ENCODE measurements at regions not wholly inside any gene's neighbourhood (a gene's known extent, or its start where the extent isn't known, plus 50 kb on each side); places are given as distances from the start of the nearest gene placed in this dataset.

- Histone ChIP-seq H3K27ac (no peak overlapping the region), H3K27me3 (replicated peaks; ENCODE audit: insufficient read depth) (no peaks in the 10 kb centered on the region), H3K79me2 (ENCODE audit: insufficient read depth) (no peaks in the 10 kb centered on the region), H3K9ac (no peak overlapping the region), H3K4me1 (ENCODE audit: insufficient read depth) (no peaks in the 10 kb centered on the region), H3K4me2 (ENCODE audit: unreplicated experiment) (no peak overlapping the region), H3K36me3 (ENCODE audit: low read depth) (no peaks in the 10 kb centered on the region), H3K9me3 (ENCODE audit: low read depth) (no peaks in the 10 kb centered on the region), H3F3A (ENCODE audit: insufficient read depth) (no peaks in the 10 kb centered on the region), H3K4me3 (no peak overlapping the region), H2AFZ (no peak overlapping the region), H3K9me2 (ENCODE audit: insufficient read depth) (no peaks in the 10 kb centered on the region; the same call in 1 of the 2 replicates), H4K20me1 (ENCODE audit: insufficient read depth) (no peaks in the 10 kb centered on the region)
- no peak for DNase-seq
- 3 to 18% methylated on average over 1 of the region's 1 CpG for WGBS, 2 experiments (ENCODE audit: low coverage in 1 of 2, low lambda C conversion rate in 2 of 2, missing lambda C conversion rate in 2 of 2)
- TF ChIP-seq EZH2 (IDR thresholded peaks at IDR 0.05; ENCODE audit: insufficient read depth, poor library complexity, severe bottlenecking) = no peak
- no peak for TF ChIP-seq EZH2phosphoT487 (IDR thresholded peaks at IDR 0.05; ENCODE audit: insufficient read depth, low read depth)
- in situ Hi-C loops (cut with MboI) = no loop called here
Observed at GRCh38 chr13:84931264-84931663, 868.0 kb downstream of the SLITRK6 start.

- H3K79me2 ChIP-seq (ENCODE audit: insufficient read depth) = no peaks in the 10 kb centered on the region
- H3K9me2 ChIP-seq (ENCODE audit: insufficient read depth) = no peaks in the 10 kb centered on the region; the same call in 1 of the 2 replicates
- no peak overlapping the region for H3K4me3 ChIP-seq
- no peak for DNase-seq
- H3K27me3 ChIP-seq (replicated peaks; ENCODE audit: insufficient read depth) = no peaks in the 10 kb centered on the region
- H3K4me2 ChIP-seq (ENCODE audit: unreplicated experiment) = no peak overlapping the region
- no peak overlapping the region for H2AFZ ChIP-seq
- 39 to 40% methylated on average over 17 of the region's 17 CpGs for WGBS, 2 experiments (ENCODE audit: low coverage in 1 of 2, low lambda C conversion rate in 2 of 2, missing lambda C conversion rate in 2 of 2)
- H4K20me1 ChIP-seq (ENCODE audit: insufficient read depth) = no peaks in the 10 kb centered on the region
- no peaks in the 10 kb centered on the region for H3K4me1 ChIP-seq (ENCODE audit: insufficient read depth)
- H3K9me3 ChIP-seq (ENCODE audit: low read depth) = no peaks in the 10 kb centered on the region
- no peak overlapping the region for H3K9ac ChIP-seq
- no peaks in the 10 kb centered on the region for H3F3A ChIP-seq (ENCODE audit: insufficient read depth)
- no peak overlapping the region for H3K27ac ChIP-seq
- no peak for TF ChIP-seq EZH2 (IDR thresholded peaks at IDR 0.05; ENCODE audit: insufficient read depth, poor library complexity, severe bottlenecking)
- no peak for TF ChIP-seq EZH2phosphoT487 (IDR thresholded peaks at IDR 0.05; ENCODE audit: insufficient read depth, low read depth)
- no peaks in the 10 kb centered on the region for H3K36me3 ChIP-seq (ENCODE audit: low read depth)
- in situ Hi-C loops (cut with MboI) = loop anchor here (10.0 kb wide), 1 partner anchor 877 kb away; no protein-coding TSS in a partner anchor
Observed at GRCh38 chr13:84927442-84928169, 871.6 kb downstream of the SLITRK6 start.

GRCh38 chr13:84925443-84925842, 873.8 kb downstream of the SLITRK6 start:
- no peaks in the 10 kb centered on the region for H3F3A ChIP-seq (ENCODE audit: insufficient read depth)
- H3K27ac ChIP-seq = no peak overlapping the region
- WGBS, 2 experiments (ENCODE audit: low coverage in 1 of 2, low lambda C conversion rate in 2 of 2, missing lambda C conversion rate in 2 of 2) = 23 to 28% methylated on average over 4 of the region's 4 CpGs
- H3K27me3 ChIP-seq (replicated peaks; ENCODE audit: insufficient read depth) = no peaks in the 10 kb centered on the region
- H3K9me2 ChIP-seq (ENCODE audit: insufficient read depth) = no peaks in the 10 kb centered on the region
- no peak overlapping the region for H3K4me3 ChIP-seq
- in situ Hi-C loops (cut with MboI) = loop anchor here (10.0 kb wide), 1 partner anchor 879 kb away; no protein-coding TSS in a partner anchor
- TF ChIP-seq EZH2 (IDR thresholded peaks at IDR 0.05; ENCODE audit: insufficient read depth, poor library complexity, severe bottlenecking) = no peak
- no peak for TF ChIP-seq EZH2phosphoT487 (IDR thresholded peaks at IDR 0.05; ENCODE audit: insufficient read depth, low read depth)
- no peaks in the 10 kb centered on the region for H3K9me3 ChIP-seq (ENCODE audit: low read depth)
- no peak overlapping the region for H3K9ac ChIP-seq
- H3K4me1 ChIP-seq (ENCODE audit: insufficient read depth) = no peaks in the 10 kb centered on the region
- no peaks in the 10 kb centered on the region for H4K20me1 ChIP-seq (ENCODE audit: insufficient read depth)
- no peaks in the 10 kb centered on the region for H3K36me3 ChIP-seq (ENCODE audit: low read depth)
- no peak overlapping the region for H2AFZ ChIP-seq
- H3K79me2 ChIP-seq (ENCODE audit: insufficient read depth) = no peaks in the 10 kb centered on the region
- DNase-seq = no peak
- no peak overlapping the region for H3K4me2 ChIP-seq (ENCODE audit: unreplicated experiment)

- 10 to 18% methylated on average over 1 of the region's 1 CpG for WGBS, 2 experiments (ENCODE audit: low coverage in 1 of 2, low lambda C conversion rate in 2 of 2, missing lambda C conversion rate in 2 of 2)
- no peaks in the 10 kb centered on the region for H3K9me2 ChIP-seq (ENCODE audit: insufficient read depth)
- H3K4me3 ChIP-seq = no peak overlapping the region
- no peaks in the 10 kb centered on the region for H3F3A ChIP-seq (ENCODE audit: insufficient read depth)
- H3K27me3 ChIP-seq (replicated peaks; ENCODE audit: insufficient read depth) = no peaks in the 10 kb centered on the region
- no peaks in the 10 kb centered on the region for H3K79me2 ChIP-seq (ENCODE audit: insufficient read depth)
- H3K9ac ChIP-seq = no peak overlapping the region
- H3K4me1 ChIP-seq (ENCODE audit: insufficient read depth) = no peaks in the 10 kb centered on the region
- H3K9me3 ChIP-seq (ENCODE audit: low read depth) = no peaks in the 10 kb centered on the region
- H2AFZ ChIP-seq = no peak overlapping the region
- no peak for DNase-seq
- no peak overlapping the region for H3K4me2 ChIP-seq (ENCODE audit: unreplicated experiment)
- TF ChIP-seq EZH2 (IDR thresholded peaks at IDR 0.05; ENCODE audit: insufficient read depth, poor library complexity, severe bottlenecking) = no peak
- no peak for TF ChIP-seq EZH2phosphoT487 (IDR thresholded peaks at IDR 0.05; ENCODE audit: insufficient read depth, low read depth)
- H4K20me1 ChIP-seq (ENCODE audit: insufficient read depth) = no peaks in the 10 kb centered on the region
- in situ Hi-C loops (cut with MboI) = loop anchor here (10.0 kb wide), 1 partner anchor 881 kb away; no protein-coding TSS in a partner anchor
- H3K36me3 ChIP-seq (ENCODE audit: low read depth) = no peaks in the 10 kb centered on the region
- no peak overlapping the region for H3K27ac ChIP-seq
Observed at GRCh38 chr13:84923831-84924230, 875.4 kb downstream of the SLITRK6 start.
